Fibroblast of pulmonary artery (primary cell): ENCODE measurements at regions not wholly inside any gene's neighbourhood (a gene's known extent, or its start where the extent isn't known, plus 50 kb on each side); places are given as distances from the start of the nearest gene placed in this dataset.

Experiments
- DNase-seq: peaks from one replicate; pipeline ENCODE4 v3.0.0-alpha.2; 2010; ENCODE audit warnings: low read depth
- H3K4me3 ChIP-seq: replicated peaks from 2 replicates; pipeline ENCODE4 v1.5.1; 2011; ENCODE audit warnings: low read depth, mild to moderate bottlenecking, control low read depth, low read length, moderate library complexity
- TF ChIP-seq, protein P1 (sequence below): IDR thresholded peaks from 2 replicates; pipeline ENCODE4 v1.5.1; 2011; ENCODE audit warnings: mild to moderate bottlenecking, control low read depth, low read length, inconsistent platforms; ENCODE audit errors: missing control alignments

DNA sequence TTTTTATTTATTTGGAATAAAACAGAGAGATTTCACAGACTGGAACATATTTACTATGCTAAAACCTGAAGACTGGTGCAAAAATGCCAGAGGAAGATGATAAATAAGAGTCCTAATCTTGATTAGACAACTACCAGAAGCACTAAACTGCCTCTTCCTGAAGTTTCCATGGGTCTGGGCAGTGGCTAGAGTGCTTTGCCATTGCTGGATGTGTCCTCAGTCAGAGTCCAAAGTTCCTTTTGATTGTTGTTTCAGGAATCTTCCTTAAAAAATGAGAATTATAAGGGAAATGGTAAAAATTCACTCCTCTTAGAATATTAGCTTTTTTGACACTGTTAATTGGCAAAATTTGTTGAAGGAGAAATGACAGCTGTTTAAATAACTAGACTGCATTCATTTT, 86.3 kb upstream of the AHR start:
- no peak overlapping the region for H3K4me3 ChIP-seq
- TF ChIP-seq, protein P1, sequence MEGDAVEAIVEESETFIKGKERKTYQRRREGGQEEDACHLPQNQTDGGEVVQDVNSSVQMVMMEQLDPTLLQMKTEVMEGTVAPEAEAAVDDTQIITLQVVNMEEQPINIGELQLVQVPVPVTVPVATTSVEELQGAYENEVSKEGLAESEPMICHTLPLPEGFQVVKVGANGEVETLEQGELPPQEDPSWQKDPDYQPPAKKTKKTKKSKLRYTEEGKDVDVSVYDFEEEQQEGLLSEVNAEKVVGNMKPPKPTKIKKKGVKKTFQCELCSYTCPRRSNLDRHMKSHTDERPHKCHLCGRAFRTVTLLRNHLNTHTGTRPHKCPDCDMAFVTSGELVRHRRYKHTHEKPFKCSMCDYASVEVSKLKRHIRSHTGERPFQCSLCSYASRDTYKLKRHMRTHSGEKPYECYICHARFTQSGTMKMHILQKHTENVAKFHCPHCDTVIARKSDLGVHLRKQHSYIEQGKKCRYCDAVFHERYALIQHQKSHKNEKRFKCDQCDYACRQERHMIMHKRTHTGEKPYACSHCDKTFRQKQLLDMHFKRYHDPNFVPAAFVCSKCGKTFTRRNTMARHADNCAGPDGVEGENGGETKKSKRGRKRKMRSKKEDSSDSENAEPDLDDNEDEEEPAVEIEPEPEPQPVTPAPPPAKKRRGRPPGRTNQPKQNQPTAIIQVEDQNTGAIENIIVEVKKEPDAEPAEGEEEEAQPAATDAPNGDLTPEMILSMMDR: no peak
- no peak for DNase-seq

DNA sequence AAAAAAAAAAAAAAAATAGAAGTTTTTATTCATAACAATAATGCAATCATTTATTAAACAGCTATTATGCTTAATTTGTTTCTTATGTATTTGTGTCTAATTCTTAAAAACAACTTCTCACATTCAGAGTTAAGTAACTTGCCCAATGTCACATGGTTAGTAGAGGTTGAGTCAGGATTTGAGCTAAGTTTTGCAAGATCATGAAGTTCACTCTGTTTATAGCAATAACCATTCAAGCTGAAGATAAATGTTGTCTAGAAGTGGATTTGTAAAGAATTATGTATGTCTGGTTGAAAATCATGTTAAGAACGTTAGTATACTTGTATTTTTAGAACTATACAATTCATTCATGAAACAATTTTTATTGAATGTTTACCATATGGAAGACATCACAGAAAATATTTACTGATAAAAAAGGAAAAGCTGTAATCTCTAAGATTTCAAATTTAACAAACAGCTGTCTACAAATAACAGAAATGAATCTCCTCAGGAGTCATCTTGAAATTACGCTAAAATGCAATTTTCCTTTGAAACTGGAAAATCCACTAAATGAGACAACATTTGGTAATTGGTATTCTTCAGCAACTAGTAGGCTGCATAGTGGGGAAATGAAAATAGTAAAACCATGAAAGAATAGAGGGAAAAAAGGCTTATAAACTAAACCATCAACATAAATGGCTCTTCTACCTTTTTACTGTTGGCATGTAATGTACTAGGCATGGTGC, 70.5 kb upstream of the AHR start:
- DNase-seq: no peak

GRCh38 chr7:17229228-17229627, 69.2 kb upstream of the AHR start:
- no peak overlapping the region for H3K4me3 ChIP-seq
- DNase-seq: no peak
- TF ChIP-seq, protein P1: no peak

More for the DNA sequence above, 70.5 kb upstream of the AHR start:
- TF ChIP-seq, protein P1: no peak
- no peak overlapping the region for H3K4me3 ChIP-seq

DNA sequence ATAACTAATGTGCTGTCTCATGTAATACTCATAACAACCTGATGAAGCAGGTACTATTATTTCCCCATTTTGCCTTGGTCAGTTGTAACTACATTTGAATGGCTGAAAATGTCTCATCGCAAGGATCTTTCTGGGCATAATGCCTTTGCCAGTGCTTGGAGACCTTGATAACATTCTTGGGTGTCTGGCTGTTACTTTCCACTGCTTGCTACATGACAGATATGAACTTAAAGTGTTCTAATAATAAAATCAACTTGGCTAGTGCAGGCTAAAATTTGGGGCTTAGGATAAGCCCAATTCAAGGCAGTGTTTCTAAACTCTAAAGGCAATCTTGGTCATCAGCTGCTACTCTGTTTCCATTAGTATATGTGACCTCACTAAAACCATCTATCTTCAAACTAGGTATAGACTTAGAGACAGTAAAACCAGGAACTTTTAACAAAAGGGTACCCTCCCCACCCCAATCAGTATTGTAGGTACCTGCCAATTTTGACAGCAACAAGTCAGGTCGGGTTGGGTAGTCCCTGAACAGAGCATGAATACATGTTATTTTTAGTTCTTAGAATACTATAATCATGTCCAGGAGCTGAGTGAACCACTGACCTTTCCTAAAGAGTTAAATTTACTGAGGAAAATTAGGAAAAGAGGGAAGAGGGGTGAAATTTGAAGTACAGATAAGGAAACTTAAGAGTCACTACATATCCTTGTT, 68.2 kb upstream of the AHR start:
- H3K4me3 ChIP-seq: no peak overlapping the region
- DNase-seq: no peak
- TF ChIP-seq, protein P1: no peak

DNA sequence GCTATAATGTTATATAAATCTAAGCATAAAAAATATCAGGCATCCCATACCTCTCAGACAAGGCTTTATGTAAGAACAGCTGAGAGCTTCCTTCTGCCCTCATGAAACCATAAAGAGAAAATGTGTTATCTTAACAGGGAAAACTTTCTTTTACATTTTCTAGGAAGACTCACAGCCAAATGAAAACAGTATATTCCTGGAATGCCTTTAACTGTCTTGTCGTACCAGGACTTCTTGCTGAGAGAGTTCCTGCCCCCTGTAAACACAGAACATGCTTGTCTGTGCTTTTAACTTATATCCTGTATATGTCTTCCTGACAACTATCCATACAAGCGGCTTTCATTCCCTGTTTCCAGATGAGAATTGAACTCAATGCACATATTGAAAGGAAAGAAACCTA, 64.8 kb upstream of the AHR start:
- H3K4me3 ChIP-seq: no peak overlapping the region
- TF ChIP-seq, protein P1: no peak
- no peak for DNase-seq

GRCh38 chr7:17234030-17234397, 64.4 kb upstream of the AHR start:
- no peak for DNase-seq
- H3K4me3 ChIP-seq: no peak overlapping the region
- TF ChIP-seq, protein P1: no peak
